ENCODE measurements at regions not wholly inside any gene's neighbourhood (a gene's known extent, or its start where the extent isn't known, plus 50 kb on each side); places are given as distances from the start of the nearest gene placed in this dataset.
"Not testable (repeated sequence)": the region's sequence is repeated elsewhere in the genome, so short reads cannot be mapped to it uniquely, and the experiment has no call there.

- no peaks in the 10 kb centered on the region for H3K27me3 ChIP-seq (replicated peaks in 1 of 7)
- H3K4me3 ChIP-seq, result no peak overlapping the region
- no peak for DNase-seq
- peaks cover 0 to 4% (median 0%) of the 10 kb centered on the region in 8 donors for H3K9me3 ChIP-seq
- intact Hi-C loops (cut with DNase I; ENCODE audit: low total_unique reads), result no loop called here
- WGBS, 5 donors, result 87 to 100% (median 97%) methylated on average over 2 of the region's 2 CpGs
- no peaks in the 10 kb centered on the region for H3K36me3 ChIP-seq
- TF ChIP-seq CTCF (IDR thresholded peaks at IDR 0.05 in 8 of 11, conservative IDR thresholded peaks at IDR 0.05 in 3 of 11) (no peak), POLR2AphosphoS5 (IDR thresholded peaks at IDR 0.05) (no peak), POLR2A (IDR thresholded peaks at IDR 0.05) (no peak)
- H3K27ac ChIP-seq, result no peak overlapping the region
- no peaks in the 10 kb centered on the region for H3K4me1 ChIP-seq
Observed at GRCh38 chr7:106583100-106583499, 77.9 kb downstream of the CCDC71L start.

- Histone ChIP-seq H3K4me3 (no peak overlapping the region), H3K27ac (no peak overlapping the region), H3K9me3 (peaks cover 0 to 4% (median 0%) of the 10 kb centered on the region in 8 donors), H3K4me1 (no peaks in the 10 kb centered on the region), H3K27me3 (replicated peaks in 1 of 7) (no peaks in the 10 kb centered on the region), H3K36me3 (no peaks in the 10 kb centered on the region)
- WGBS, 5 donors, result 83 to 92% (median 92%) methylated on average over 2 of the region's 2 CpGs
- DNase-seq, result no peak
- intact Hi-C loops (cut with DNase I; ENCODE audit: low total_unique reads), result no loop called here
- no peak for TF ChIP-seq POLR2A (IDR thresholded peaks at IDR 0.05)
- TF ChIP-seq CTCF (IDR thresholded peaks at IDR 0.05 in 8 of 11, conservative IDR thresholded peaks at IDR 0.05 in 3 of 11), result no peak
- TF ChIP-seq POLR2AphosphoS5 (IDR thresholded peaks at IDR 0.05), result no peak
Observed at GRCh38 chr7:106582365-106582764, 78.6 kb downstream of the CCDC71L start.

- 91 to 96% (median 93%) methylated on average over 13 of the region's 13 CpGs for WGBS, 5 donors
- H3K27ac ChIP-seq; DNase-seq; intact Hi-C loops (cut with DNase I; ENCODE audit: low total_unique reads); H3K4me1 ChIP-seq; H3K9me3 ChIP-seq; H3K27me3 ChIP-seq (replicated peaks in 1 of 7); H3K36me3 ChIP-seq; H3K4me3 ChIP-seq: not testable (repeated sequence)
Observed at GRCh38 chr7:106579086-106579485, 81.9 kb downstream of the CCDC71L start.

GRCh38 chr7:106575138-106575823 lies 85.7 kb downstream of the CCDC71L start:
- H3K4me3 ChIP-seq, result no peak overlapping the region
- TF ChIP-seq POLR2AphosphoS5 (IDR thresholded peaks at IDR 0.05) (no peak), POLR2A (IDR thresholded peaks at IDR 0.05) (no peak), CTCF (IDR thresholded peaks at IDR 0.05 in 8 of 11, conservative IDR thresholded peaks at IDR 0.05 in 3 of 11) (no peak)
- no peak overlapping the region for H3K27ac ChIP-seq
- no peaks in the 10 kb centered on the region for H3K27me3 ChIP-seq (replicated peaks in 1 of 7)
- H3K9me3 ChIP-seq, result no peaks in the 10 kb centered on the region
- intact Hi-C loops (cut with DNase I; ENCODE audit: low total_unique reads), result no loop called here
- no peak for DNase-seq
- H3K36me3 ChIP-seq, result no peaks in the 10 kb centered on the region
- WGBS, 5 donors, result 84 to 96% (median 89%) methylated on average over 6 of the region's 6 CpGs
- H3K4me1 ChIP-seq, result peaks cover 0 to 10% (median 3%) of the 10 kb centered on the region in 6 donors

Data from spleen (tissue), 11 donors.